Heart right ventricle (tissue), 16 donors: ENCODE measurements at regions not wholly inside any gene's neighbourhood (a gene's known extent, or its start where the extent isn't known, plus 50 kb on each side); places are given as distances from the start of the nearest gene placed in this dataset.

Experiments
- ATAC-seq, 8 donors: fragments of 200-7000 bp; cut with Tn5 transposase; one replicate each; pipeline ENCODE4 v1.9.1; 2020; ENCODE audit warnings: mild to moderate bottlenecking in 8 of 8, moderate library complexity in 8 of 8, moderate number of reproducible peaks in 1 of 8
- DNase-seq, 2 donors: peaks; one replicate each; pipeline ENCODE4 v3.0.0-alpha.2; 2020
- H3K27ac ChIP-seq, 10 donors: fragments of 200-600 bp; sonication (generic) in 2 of 10; one replicate each; pipeline versions ENCODE4 v1.5.0 to v1.8.0; 2020 to 2022; ENCODE audit warnings: mild to moderate bottlenecking in 3 of 10
- H3K27me3 ChIP-seq, 7 donors: fragments of 200-600 bp; one replicate each; pipeline ENCODE4 v1.8.0; 2021 to 2022; ENCODE audit warnings: mild to moderate bottlenecking in 2 of 7
- H3K36me3 ChIP-seq, 9 donors: fragments of 200-600 bp; sonication (generic) in 1 of 9; one replicate each; pipeline versions ENCODE4 v1.5.0 to v1.8.0; 2020 to 2022; ENCODE audit warnings: mild to moderate bottlenecking in 2 of 9
- H3K4me1 ChIP-seq, 9 donors: fragments of 200-600 bp; sonication (generic) in 1 of 9; one replicate each; pipeline versions ENCODE4 v1.5.0 to v1.8.0; 2020 to 2022; ENCODE audit warnings: mild to moderate bottlenecking in 4 of 9
- H3K4me3 ChIP-seq, 10 donors: fragments of 200-600 bp; sonication (generic) in 2 of 10; one replicate each; pipeline versions ENCODE4 v1.5.0 to v1.8.0; 2020 to 2022; ENCODE audit warnings: mild to moderate bottlenecking in 7 of 10, moderate library complexity in 2 of 10
- H3K9me3 ChIP-seq, 11 donors: fragments of 200-600 bp in 10 of 11; sonication (generic) in 2 of 11; one replicate each; pipeline versions ENCODE4 v1.5.0 to v1.8.0; 2013 to 2022; ENCODE audit warnings: mild to moderate bottlenecking in 2 of 11, control low read depth in 1 of 11, moderate library complexity in 1 of 11
- CTCF ChIP-seq, 9 donors: fragments of 200-600 bp; sonication (generic) in 2 of 9; IDR thresholded peaks; one replicate each; pipeline versions ENCODE4 v1.5.0 to v1.8.0; 2021 to 2022; ENCODE audit warnings: antibody characterized with exemption in 9 of 9, mild to moderate bottlenecking in 5 of 9, moderate library complexity in 1 of 9
- WGBS, 2 donors: extraction: QIAGEN DNeasy Blood & Tissue Kit; methylation state at CpG; one replicate each; pipeline ENCODE4 v1.1.7; 2013; ENCODE audit warnings: inconsistent platforms in 1 of 2; 5-methylcytosine and 5-hydroxymethylcytosine counted together
- intact Hi-C, 10 donors: fragments of 100-400 bp; cut with DNase I; formaldehyde crosslinking; loops; one replicate each; pipeline versions ENCODE4 v1.11.1 to v1.14.2; 2022
- donor health status: Arrhythmogenic right ventricular cardiomyopathy.
- donor health status: ischemic (EF 13 %, LVEDD 7.1; RV severe dilation, severe dysfunction).
- donor health status: healthy with polysubstance abuse.
- donor health status: DM: no; HTN: yes; CAD: no.
- donor health status: DM: no; HTN: no; CAD: no.
- donor health status: ischemic (EF 25% LVEDD 6.9; RV normal size, moderate dysfunction).
- donor health status: ischemic (EF 25% LVEDD 5.7; RV mildly dilated, moderate dysfunction).
- donor health status: healthy.
- donor health status: DM: yes; HTN: yes; CAD: no.
- donor health status: Ischemic cardiomyopathy.
- donor health status: ischemic (EF 35%, LVEDD 5.7; RV mildly dilated, moderate dysfunction).
- donor health status: nonischemic (EF 11% LVEDD 7.7; RV severe dilation, severe dysfunction).
- donor health status: DM: yes; HTN: yes; CAD: no.
- donor health status: PGD.
- donor health status: ischemic (EF 29% LVEDD 5.4; RV normal size, mild dysfunction).
- donor health status: nonischemic (EF 23%, LVEDD 6.1; RV moderate dilation, normal function).

DNA sequence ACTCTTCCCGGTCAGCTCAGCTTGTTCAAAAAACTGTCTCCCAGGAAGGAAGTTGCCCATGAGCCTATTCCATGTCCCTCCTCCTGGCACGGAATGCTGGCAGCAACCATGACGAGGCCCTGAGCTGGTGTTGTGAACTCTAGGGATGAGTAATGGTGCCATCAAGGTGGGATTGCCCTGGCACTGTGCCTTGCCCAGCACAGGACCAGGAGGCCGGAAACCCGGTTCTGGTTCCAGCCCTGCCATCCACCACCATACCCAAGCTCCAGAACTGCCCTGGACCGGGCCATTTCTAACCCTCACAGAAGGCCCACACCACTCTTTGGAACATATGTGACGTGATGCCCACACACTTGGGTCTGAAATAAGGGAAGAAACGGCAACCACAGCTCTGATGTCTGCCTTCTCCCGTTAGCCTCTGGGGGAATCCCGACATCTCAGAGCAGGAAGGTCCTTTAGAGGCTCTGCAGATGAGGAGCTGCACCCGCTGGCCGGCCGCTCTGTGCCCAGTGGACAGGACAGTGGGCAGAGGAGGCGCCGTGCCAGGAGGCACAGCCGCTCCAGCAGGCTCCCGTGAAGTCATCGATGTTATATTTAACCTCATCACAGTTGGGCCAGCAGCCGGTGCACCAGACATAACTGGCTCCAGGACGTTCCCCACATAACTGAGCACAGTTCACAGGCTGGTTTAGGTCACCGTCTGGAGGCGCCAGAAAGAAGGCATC is 462.1 kb upstream of the ID2 start:
- Histone ChIP-seq H3K4me1 (peaks cover 0 to 37% (median 7%) of the 10 kb centered on the region in 9 donors), H3K4me3 (no peak overlapping the region), H3K9me3 (no peaks in the 10 kb centered on the region), H3K27ac (peak overlapping the region in 3 of 10 donors; percentile 17 to 68 (median 65)), H3K27me3 (no peaks in the 10 kb centered on the region), H3K36me3 (no peaks in the 10 kb centered on the region)
- 69 to 74% methylated on average over 22 of the region's 22 CpGs for WGBS, 2 donors
- peak in 4 of 9 donors; percentile 9 to 39 (median 33) for TF ChIP-seq CTCF (IDR thresholded peaks at IDR 0.05)
- ATAC-seq (peak; percentile 76 to 98 (median 96)), DNase-seq (peak; percentile 64 to 71)
- intact Hi-C loops, result loop anchor here in 5 of 10 donors (10.0 kb wide), 3 partner anchors 85 to 465 kb away; partner anchors contain the start of gene ID2 (in 3 of the 5)

- no peak overlapping the region for H3K4me3 ChIP-seq
- peak overlapping the region in 3 of 10 donors; percentile 35 to 48 (median 40) for H3K27ac ChIP-seq
- no peaks in the 10 kb centered on the region for H3K9me3 ChIP-seq
- peaks cover 0 to 42% (median 19%) of the 10 kb centered on the region in 9 donors for H3K4me1 ChIP-seq
- no peaks in the 10 kb centered on the region for H3K27me3 ChIP-seq
- H3K36me3 ChIP-seq, result no peaks in the 10 kb centered on the region
- WGBS, 2 donors, result 77 to 78% methylated on average over 9 of the region's 9 CpGs
- DNase-seq (no peak), ATAC-seq (no peak)
- intact Hi-C loops, result loop anchor here in 5 of 10 donors (10.0 kb wide), 3 partner anchors 88 to 462 kb away; partner anchors contain the start of gene ID2 (in 3 of the 5)
- TF ChIP-seq CTCF (IDR thresholded peaks at IDR 0.05), result no peak
Measured at GRCh38 chr2:8222979-8223694, 458.7 kb upstream of the ID2 start.

DNA sequence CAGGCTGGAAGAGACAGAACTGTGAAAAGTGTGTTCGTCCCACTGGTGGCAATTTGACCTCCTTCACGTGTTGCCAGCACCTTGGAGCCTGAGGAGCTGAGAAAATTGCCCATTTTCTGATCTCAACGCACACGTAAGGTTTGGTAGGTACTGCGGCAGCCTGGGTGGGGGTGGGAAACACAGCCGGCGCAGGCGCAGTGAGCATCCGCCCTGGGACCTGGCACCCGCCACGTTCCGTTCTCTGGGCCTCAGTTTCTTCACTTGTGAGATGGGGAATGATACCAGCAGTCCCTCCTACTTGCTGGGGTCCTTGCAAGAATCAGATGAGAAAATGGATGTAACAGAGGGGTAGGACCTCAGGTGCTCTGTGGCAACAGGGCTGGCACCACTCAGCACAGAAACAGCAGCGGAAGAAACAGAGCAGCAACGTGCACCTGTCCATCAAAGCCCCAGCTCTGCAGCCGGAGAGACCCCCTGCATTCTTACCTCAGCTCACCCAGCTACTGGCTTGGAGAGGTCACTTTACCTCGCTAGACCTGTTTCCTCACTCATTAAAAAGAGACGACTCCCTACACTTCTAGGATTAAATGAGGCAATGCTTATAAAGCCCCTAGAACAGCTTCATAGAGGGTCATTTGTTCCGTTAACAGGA is 458.0 kb upstream of the ID2 start:
- Histone ChIP-seq H3K9me3 (no peaks in the 10 kb centered on the region), H3K4me1 (peaks cover 0 to 42% (median 19%) of the 10 kb centered on the region in 9 donors), H3K4me3 (no peak overlapping the region), H3K36me3 (no peaks in the 10 kb centered on the region), H3K27ac (peak overlapping the region in 1 of 10 donors; percentile 35), H3K27me3 (no peaks in the 10 kb centered on the region)
- no peak for ATAC-seq
- WGBS, 2 donors, result 94 to 95% methylated on average over 18 of the region's 18 CpGs
- no peak for DNase-seq
- no peak for TF ChIP-seq CTCF (IDR thresholded peaks at IDR 0.05)
- intact Hi-C loops, result loop anchor here in 5 of 10 donors (10.0 kb wide), 3 partner anchors 89 to 461 kb away; partner anchors contain the start of gene ID2 (in 3 of the 5)
